HepG2 (cell line): ENCODE measurements at regions not wholly inside any gene's neighbourhood (a gene's known extent, or its start where the extent isn't known, plus 50 kb on each side); places are given as distances from the start of the nearest gene placed in this dataset.

Source experiments
- ATAC-seq: fragments of 200-7000 bp; cut with Tn5 transposase; 3 replicates; pipeline ENCODE4 v1.9.1; 2020; ENCODE audit warnings: mild to moderate bottlenecking, moderate library complexity
- BruUV-seq: library from RNA; stranded (reverse); fragments of 400-500 nt; replicated peaks from 2 replicates; lab custom pipeline; 2021; lab: Mats Ljungman, UMichigan
- CTCF ChIA-PET: fragments of 300-600 bp; formaldehyde crosslinking; extraction: SDS; loops from one replicate; lab custom pipeline; 2021; ENCODE audit warnings: low total read pairs, inconsistent platforms, low intra/inter-chr PET ratio; lab: Yijun Ruan, JAX
- POLR2A ChIA-PET: fragments of 350-600 bp; sonication (Branson Sonifier 250); formaldehyde crosslinking; loops from one replicate; lab custom pipeline; 2020; ENCODE audit warnings: antibody characterized with exemption, inconsistent platforms; lab: Yijun Ruan, JAX
- DNase-seq: peaks from one replicate; pipeline ENCODE4 v3.0.0-alpha.2; 2015; ENCODE audit warnings: low spot score
- FAIRE-seq: peaks from 3 replicates; lab custom pipeline; 2011; peaks lifted over from hg19 to GRCh38; lab: Jason Lieb, UNC
- H2AFZ ChIP-seq: one replicate; pipeline ENCODE4 v1.6.1; 2011; ENCODE audit warnings: low read length, inconsistent platforms
- H3K27ac ChIP-seq: fragments of 300-600 bp; 3 replicates; pipeline ENCODE4 v1.8.0; 2011; ENCODE audit warnings: mixed run types, mild to moderate bottlenecking, mixed read lengths, low read length, inconsistent platforms; ENCODE audit not compliant: insufficient read depth; ENCODE audit errors: extremely low read length
- H3K27me3 ChIP-seq, 2 experiments: fragments of 200-600 bp in 1 of 2; 2 replicates in 1 of 2; 3 replicates in 1 of 2; pipeline versions ENCODE4 v1.6.0 to v1.8.0; 2011; ENCODE audit warnings: low read length in 2 of 2, mild to moderate bottlenecking in 2 of 2, moderate library complexity in 2 of 2, inconsistent platforms in 1 of 2; ENCODE audit not compliant: insufficient read depth in 2 of 2, control insufficient read depth in 1 of 2
- H3K36me3 ChIP-seq, 2 experiments: fragments of 200-600 bp in 1 of 2; replicated peaks in 1 of 2; 2 replicates in 1 of 2; 3 replicates in 1 of 2; pipeline versions ENCODE4 v1.5.1 to v1.8.0; 2011; ENCODE audit warnings: low read length in 2 of 2, inconsistent platforms in 1 of 2; ENCODE audit not compliant: insufficient read depth in 2 of 2, control insufficient read depth in 1 of 2
- H3K4me1 ChIP-seq: 2 replicates; pipeline ENCODE4 v1.5.1; 2012; ENCODE audit warnings: low read length, inconsistent platforms; ENCODE audit not compliant: insufficient read depth
- H3K4me2 ChIP-seq: 2 replicates; pipeline ENCODE4 v1.6.0; 2011; ENCODE audit warnings: low read depth, low read length, inconsistent platforms
- H3K4me3 ChIP-seq, 3 experiments: fragments of 200-600 bp in 1 of 3; sonication (generic), shearing (Covaris generic) in 1 of 3; replicated peaks in 1 of 3; 2 replicates each; pipeline ENCODE4 v1.5.1; 2011 to 2016; ENCODE audit warnings: low read length in 3 of 3, inconsistent platforms in 2 of 3, low read depth in 2 of 3, mild to moderate bottlenecking in 2 of 3, control low read depth in 1 of 3, mixed read lengths in 1 of 3; ENCODE audit not compliant: insufficient read depth in 1 of 3
- H3K79me2 ChIP-seq: one replicate; pipeline ENCODE4 v1.6.1; 2011; ENCODE audit warnings: low read length, inconsistent platforms; ENCODE audit not compliant: insufficient read depth
- H3K9ac ChIP-seq: 2 replicates; pipeline ENCODE4 v1.6.0; 2011; ENCODE audit warnings: mild to moderate bottlenecking, low read depth, low read length, inconsistent platforms; ENCODE audit not compliant: insufficient read depth
- H3K9me3 ChIP-seq: 2 replicates; pipeline ENCODE4 v1.5.1; 2012; ENCODE audit warnings: mild to moderate bottlenecking, low read length
- H4K20me1 ChIP-seq: 2 replicates; pipeline ENCODE4 v1.6.0; 2011; ENCODE audit warnings: inconsistent platforms, mild to moderate bottlenecking, low read length, moderate library complexity; ENCODE audit not compliant: insufficient read depth
- AKAP8 ChIP-seq: sonication (generic); formaldehyde crosslinking; IDR thresholded peaks from 2 replicates; pipeline ENCODE4 v1.5.1; 2020; ENCODE audit warnings: mild to moderate bottlenecking, missing genetic modification reagents
- CBX5 ChIP-seq: sonication (generic); formaldehyde crosslinking; IDR thresholded peaks from 2 replicates; pipeline ENCODE4 v1.4.0; 2020; ENCODE audit warnings: missing genetic modification reagents, borderline replicate concordance
- ELF4 ChIP-seq: sonication (generic); formaldehyde crosslinking; IDR thresholded peaks from 2 replicates; pipeline ENCODE4 v1.5.0; 2020; ENCODE audit warnings: missing genetic modification reagents, mild to moderate bottlenecking, moderate library complexity, borderline replicate concordance
- EZH2 ChIP-seq: conservative IDR thresholded peaks from 2 replicates; pipeline ENCODE4 v1.6.1; 2012; ENCODE audit warnings: mild to moderate bottlenecking, low read depth, low read length, moderate library complexity
- FOXA1 ChIP-seq, 2 experiments: fragments of 450-650 bp in 1 of 2; sonication (generic) in 1 of 2; formaldehyde crosslinking in 1 of 2; IDR thresholded peaks; 2 replicates each; pipeline versions ENCODE4 v1.4.0 to v1.6.1; 2016 to 2020; ENCODE audit warnings: missing genetic modification reagents in 1 of 2
- MATR3 ChIP-seq: sonication (generic); formaldehyde crosslinking; IDR thresholded peaks from 2 replicates; pipeline ENCODE4 v1.4.0; 2020; ENCODE audit warnings: missing genetic modification reagents
- MLLT10 ChIP-seq: sonication (generic); formaldehyde crosslinking; IDR thresholded peaks from 2 replicates; pipeline ENCODE4 v1.4.0; 2020; ENCODE audit warnings: missing genetic modification reagents
- POGZ ChIP-seq: sonication (generic); formaldehyde crosslinking; IDR thresholded peaks from 2 replicates; pipeline ENCODE4 v1.4.0; 2020; ENCODE audit warnings: mild to moderate bottlenecking, missing genetic modification reagents
- YY1 ChIP-seq: IDR thresholded peaks from 2 replicates; pipeline ENCODE4 v1.6.1; 2011; ENCODE audit warnings: low read length, low read depth, moderate library complexity, mild to moderate bottlenecking; ENCODE audit not compliant: insufficient read depth, insufficient replicate concordance
- ZNF451 ChIP-seq: sonication (generic); formaldehyde crosslinking; IDR thresholded peaks from 2 replicates; pipeline ENCODE4 v1.5.0; 2020; ENCODE audit warnings: mild to moderate bottlenecking, missing genetic modification reagents
- ZNF460 ChIP-seq: sonication (generic); formaldehyde crosslinking; IDR thresholded peaks from 2 replicates; pipeline ENCODE4 v1.5.1; 2020; ENCODE audit warnings: missing genetic modification reagents, mild to moderate bottlenecking, borderline replicate concordance
- ZNF569 ChIP-seq: sonication (generic); formaldehyde crosslinking; IDR thresholded peaks from 2 replicates; pipeline ENCODE4 v1.5.0; 2020; ENCODE audit warnings: mild to moderate bottlenecking, missing genetic modification reagents, moderate library complexity, borderline replicate concordance
- ZNF605 ChIP-seq: sonication (generic); formaldehyde crosslinking; IDR thresholded peaks from 2 replicates; pipeline ENCODE4 v1.8.0; 2022; ENCODE audit warnings: mild to moderate bottlenecking, missing genetic modification reagents
- ZNF737 ChIP-seq: sonication (generic); formaldehyde crosslinking; IDR thresholded peaks from 2 replicates; pipeline ENCODE4 v1.5.0; 2020; ENCODE audit warnings: missing genetic modification reagents, mild to moderate bottlenecking, borderline replicate concordance
- ZNF776 ChIP-seq: sonication (generic); formaldehyde crosslinking; IDR thresholded peaks from 2 replicates; pipeline ENCODE4 v1.4.0; 2020; ENCODE audit warnings: mild to moderate bottlenecking, missing genetic modification reagents
- WGBS: methylation state at CpG from one replicate; pipeline ENCODE4 v1.1.6; 2017; ENCODE audit warnings: low lambda C conversion rate; 5-methylcytosine and 5-hydroxymethylcytosine counted together
- in situ Hi-C: cut with HindIII; loops from 2 replicates; pipeline ENCODE4 v1.10.0; 2017; ENCODE audit warnings: low pct_unique_long_range_greater_than_20kb; ENCODE audit not compliant: extremely low pct_ligation_motif_present
- intact Hi-C: fragments of 100-400 bp; cut with micrococcal nuclease; formaldehyde crosslinking; loops from one replicate; pipeline ENCODE4 v1.10.0; 2022; ENCODE audit not compliant: unreplicated experiment
- TF ChIP-seq, protein P1 (sequence below): sonication (generic); formaldehyde crosslinking; conservative IDR thresholded peaks from 2 replicates; pipeline ENCODE4 v1.8.0; 2022; ENCODE audit warnings: missing genetic modification reagents
- TF ChIP-seq, protein P2 (sequence below): sonication (generic); formaldehyde crosslinking; IDR thresholded peaks from 2 replicates; pipeline ENCODE4 v1.5.0; 2020; ENCODE audit warnings: mild to moderate bottlenecking, missing genetic modification reagents
- TF ChIP-seq, protein P3 (sequence below): IDR thresholded peaks from 2 replicates; pipeline ENCODE4 v1.6.1; 2016; ENCODE audit warnings: missing genetic modification reagents, missing compliant biosample characterization
- TF ChIP-seq, protein P4 (sequence below): sonication (generic); formaldehyde crosslinking; IDR thresholded peaks from 2 replicates; pipeline ENCODE4 v1.4.0; 2020; ENCODE audit warnings: mild to moderate bottlenecking, low read depth, missing genetic modification reagents
- TF ChIP-seq, protein P5 (sequence below): sonication (generic); formaldehyde crosslinking; IDR thresholded peaks from 2 replicates; pipeline ENCODE4 v1.8.1; 2023; ENCODE audit warnings: mild to moderate bottlenecking, moderate library complexity, missing genetic modification reagents

DNA sequence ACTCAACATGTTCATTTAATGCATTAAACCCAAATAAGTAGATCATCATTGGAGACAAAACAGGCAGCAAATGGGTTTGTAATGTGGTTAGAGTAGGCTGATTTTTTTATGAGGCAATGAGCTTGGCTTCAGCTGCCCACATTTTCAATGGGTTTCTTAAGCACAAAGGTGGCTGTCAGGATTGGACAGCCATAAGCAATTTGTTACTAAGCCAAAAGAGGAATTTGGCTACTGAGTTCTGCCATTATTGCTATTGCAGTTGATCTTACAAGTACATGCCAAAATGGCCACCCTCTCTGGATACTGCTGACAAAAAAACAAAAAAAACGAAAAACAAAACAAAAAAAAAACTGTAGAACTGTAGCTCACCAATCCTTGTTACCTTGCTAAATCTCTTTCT is 1348.0 kb upstream of the PIK3C3 start:
- Histone ChIP-seq H3K27ac (no peak overlapping the region), H3K4me2 (no peak overlapping the region), H4K20me1 (no peaks in the 10 kb centered on the region), H3K4me1 (no peaks in the 10 kb centered on the region), H3K4me3 (no peak overlapping the region), H3K36me3 (no peaks in the 10 kb centered on the region), H3K27me3 (no peaks in the 10 kb centered on the region), H3K9ac (no peak overlapping the region), H3K79me2 (no peaks in the 10 kb centered on the region), H2AFZ (no peak overlapping the region), H3K9me3 (peaks cover under 1% of the 10 kb centered on the region; the same call in 1 of the 2 replicates)
- TF ChIP-seq MLLT10 (CRISPR knock-in tag) = no peak
- TF ChIP-seq CBX5 (CRISPR knock-in tag) = no peak
- no peak for TF ChIP-seq FOXA1 (IDR thresholded peaks at IDR 0.05)
- no peak for TF ChIP-seq FOXA1 (CRISPR knock-in tag; IDR thresholded peaks at IDR 0.05)
- no peak for TF ChIP-seq ZNF776 (CRISPR knock-in tag)
- no peak for TF ChIP-seq ZNF605 (CRISPR knock-in tag)
- no peak for TF ChIP-seq AKAP8 (CRISPR knock-in tag)
- TF ChIP-seq EZH2 = no peak
- TF ChIP-seq ZNF460 (CRISPR knock-in tag) = no peak
- TF ChIP-seq, protein P1, sequence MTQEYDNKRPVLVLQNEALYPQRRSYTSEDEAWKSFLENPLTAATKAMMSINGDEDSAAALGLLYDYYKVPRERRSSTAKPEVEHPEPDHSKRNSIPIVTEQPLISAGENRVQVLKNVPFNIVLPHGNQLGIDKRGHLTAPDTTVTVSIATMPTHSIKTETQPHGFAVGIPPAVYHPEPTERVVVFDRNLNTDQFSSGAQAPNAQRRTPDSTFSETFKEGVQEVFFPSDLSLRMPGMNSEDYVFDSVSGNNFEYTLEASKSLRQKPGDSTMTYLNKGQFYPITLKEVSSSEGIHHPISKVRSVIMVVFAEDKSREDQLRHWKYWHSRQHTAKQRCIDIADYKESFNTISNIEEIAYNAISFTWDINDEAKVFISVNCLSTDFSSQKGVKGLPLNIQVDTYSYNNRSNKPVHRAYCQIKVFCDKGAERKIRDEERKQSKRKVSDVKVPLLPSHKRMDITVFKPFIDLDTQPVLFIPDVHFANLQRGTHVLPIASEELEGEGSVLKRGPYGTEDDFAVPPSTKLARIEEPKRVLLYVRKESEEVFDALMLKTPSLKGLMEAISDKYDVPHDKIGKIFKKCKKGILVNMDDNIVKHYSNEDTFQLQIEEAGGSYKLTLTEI (CRISPR knock-in tag) = no peak
- no peak for TF ChIP-seq POGZ
- TF ChIP-seq MATR3 = no peak
- TF ChIP-seq, protein P2, sequence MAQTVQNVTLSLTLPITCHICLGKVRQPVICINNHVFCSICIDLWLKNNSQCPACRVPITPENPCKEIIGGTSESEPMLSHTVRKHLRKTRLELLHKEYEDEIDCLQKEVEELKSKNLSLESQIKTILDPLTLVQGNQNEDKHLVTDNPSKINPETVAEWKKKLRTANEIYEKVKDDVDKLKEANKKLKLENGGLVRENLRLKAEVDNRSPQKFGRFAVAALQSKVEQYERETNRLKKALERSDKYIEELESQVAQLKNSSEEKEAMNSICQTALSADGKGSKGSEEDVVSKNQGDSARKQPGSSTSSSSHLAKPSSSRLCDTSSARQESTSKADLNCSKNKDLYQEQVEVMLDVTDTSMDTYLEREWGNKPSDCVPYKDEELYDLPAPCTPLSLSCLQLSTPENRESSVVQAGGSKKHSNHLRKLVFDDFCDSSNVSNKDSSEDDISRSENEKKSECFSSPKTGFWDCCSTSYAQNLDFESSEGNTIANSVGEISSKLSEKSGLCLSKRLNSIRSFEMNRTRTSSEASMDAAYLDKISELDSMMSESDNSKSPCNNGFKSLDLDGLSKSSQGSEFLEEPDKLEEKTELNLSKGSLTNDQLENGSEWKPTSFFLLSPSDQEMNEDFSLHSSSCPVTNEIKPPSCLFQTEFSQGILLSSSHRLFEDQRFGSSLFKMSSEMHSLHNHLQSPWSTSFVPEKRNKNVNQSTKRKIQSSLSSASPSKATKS (CRISPR knock-in tag) = no peak
- no peak for TF ChIP-seq ZNF451 (CRISPR knock-in tag)
- no peak for TF ChIP-seq ELF4
- TF ChIP-seq, protein P3, sequence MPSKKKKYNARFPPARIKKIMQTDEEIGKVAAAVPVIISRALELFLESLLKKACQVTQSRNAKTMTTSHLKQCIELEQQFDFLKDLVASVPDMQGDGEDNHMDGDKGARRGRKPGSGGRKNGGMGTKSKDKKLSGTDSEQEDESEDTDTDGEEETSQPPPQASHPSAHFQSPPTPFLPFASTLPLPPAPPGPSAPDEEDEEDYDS (CRISPR knock-in tag) = no peak
- TF ChIP-seq ZNF737 (CRISPR knock-in tag) = no peak
- no peak for TF ChIP-seq ZNF569 (CRISPR knock-in tag)
- no peak for TF ChIP-seq YY1
- TF ChIP-seq, protein P4, sequence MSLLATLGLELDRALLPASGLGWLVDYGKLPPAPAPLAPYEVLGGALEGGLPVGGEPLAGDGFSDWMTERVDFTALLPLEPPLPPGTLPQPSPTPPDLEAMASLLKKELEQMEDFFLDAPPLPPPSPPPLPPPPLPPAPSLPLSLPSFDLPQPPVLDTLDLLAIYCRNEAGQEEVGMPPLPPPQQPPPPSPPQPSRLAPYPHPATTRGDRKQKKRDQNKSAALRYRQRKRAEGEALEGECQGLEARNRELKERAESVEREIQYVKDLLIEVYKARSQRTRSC = no peak
- TF ChIP-seq, protein P5, sequence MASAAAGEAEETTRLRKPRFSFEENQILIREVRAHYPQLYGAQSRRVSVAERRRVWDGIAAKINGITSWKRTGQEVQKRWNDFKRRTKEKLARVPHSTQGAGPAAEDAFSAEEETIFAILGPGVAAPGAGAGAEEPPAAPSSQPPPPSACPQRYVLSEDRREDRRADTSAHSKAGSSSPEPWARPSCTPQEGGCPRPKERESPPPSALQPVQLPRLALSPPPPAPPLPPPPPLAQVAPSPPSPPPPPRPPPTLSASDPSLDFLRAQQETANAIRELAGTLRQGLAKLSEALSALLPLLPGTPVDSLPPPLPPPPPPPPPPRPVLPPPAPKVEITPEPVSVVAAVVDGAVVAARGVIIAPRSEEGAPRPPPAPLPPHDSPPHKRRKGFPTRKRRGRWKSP = no peak
- CTCF ChIA-PET = no interaction called here
- no peak for DNase-seq
- BruUV-seq = no TSS peak
- in situ Hi-C loops (no loop called here), intact Hi-C loops (no loop called here)
- no peak for FAIRE-seq
- ATAC-seq = no peak
- WGBS = 0% methylated on average over 1 of the region's 1 CpG
- POLR2A ChIA-PET = no interaction called here
